GM23338 (cell line): ENCODE measurements at regions not wholly inside any gene's neighbourhood (a gene's known extent, or its start where the extent isn't known, plus 50 kb on each side); places are given as distances from the start of the nearest gene placed in this dataset.

Experiments used
- ATAC-seq: fragments of 200-7000 bp; cut with Tn5 transposase; 3 replicates; pipeline ENCODE4 v1.9.1; 2020
- DNase-seq: peaks from one replicate; pipeline ENCODE4 v3.0.0-alpha.2; 2015; ENCODE audit warnings: low spot score
- H2AFZ ChIP-seq: fragments of 200-600 bp; sonication (generic); 2 replicates; pipeline ENCODE4 v1.8.0; 2016; ENCODE audit warnings: antibody characterized with exemption, mild to moderate bottlenecking, moderate library complexity
- H3F3A ChIP-seq: fragments of 200-600 bp; sonication (generic); replicated peaks from 2 replicates; pipeline ENCODE4 v1.8.0; 2017; ENCODE audit warnings: antibody characterized with exemption, mixed run types, low read depth
- H3K27ac ChIP-seq: fragments of 200-600 bp; sonication (generic); 2 replicates; pipeline ENCODE4 v1.6.1; 2016; ENCODE audit warnings: low read depth
- H3K27me3 ChIP-seq: fragments of 200-600 bp; sonication (generic); 2 replicates; pipeline ENCODE4 v1.8.0; 2016; ENCODE audit warnings: mild to moderate bottlenecking, mixed run types, moderate library complexity; ENCODE audit not compliant: insufficient read depth
- H3K36me3 ChIP-seq: fragments of 200-600 bp; sonication (generic); 2 replicates; pipeline ENCODE4 v1.8.0; 2016; ENCODE audit warnings: mild to moderate bottlenecking; ENCODE audit not compliant: insufficient read depth
- H3K4me1 ChIP-seq: fragments of 200-600 bp; sonication (generic); 2 replicates; pipeline ENCODE4 v1.8.0; 2016; ENCODE audit warnings: mild to moderate bottlenecking, moderate library complexity; ENCODE audit not compliant: insufficient read depth
- H3K4me2 ChIP-seq: fragments of 200-600 bp; sonication (generic); 2 replicates; pipeline ENCODE4 v1.7.1; 2017; ENCODE audit warnings: mixed run types
- H3K4me3 ChIP-seq: fragments of 200-600 bp; sonication (generic); 2 replicates; pipeline ENCODE4 v1.6.1; 2016; ENCODE audit warnings: mixed run types
- H3K79me2 ChIP-seq: fragments of 200-600 bp; sonication (generic); replicated peaks from 2 replicates; pipeline ENCODE4 v1.8.0; 2017; ENCODE audit warnings: mild to moderate bottlenecking; ENCODE audit not compliant: insufficient read depth
- H3K9me2 ChIP-seq: fragments of 200-600 bp; sonication (generic); 2 replicates; pipeline ENCODE4 v1.8.0; 2017; ENCODE audit not compliant: insufficient read depth
- H4K20me1 ChIP-seq: fragments of 200-600 bp; sonication (generic); replicated peaks from 2 replicates; pipeline ENCODE4 v1.8.0; 2017; ENCODE audit warnings: mild to moderate bottlenecking; ENCODE audit not compliant: insufficient read depth
- H3K27ac Mint-ChIP-seq: 2 replicates; pipeline ENCODE4 v1.8.0; 2020; ENCODE audit warnings: inconsistent platforms, mild to moderate bottlenecking, moderate library complexity, mixed read lengths
- H3K27me3 Mint-ChIP-seq: 3 replicates; pipeline ENCODE4 v1.8.0; 2022; ENCODE audit warnings: low read depth, mild to moderate bottlenecking, moderate library complexity, mixed read lengths, inconsistent platforms; ENCODE audit not compliant: insufficient read depth, poor library complexity
- H3K36me3 Mint-ChIP-seq: 3 replicates; pipeline ENCODE4 v1.8.0; 2021; ENCODE audit warnings: low read depth, mild to moderate bottlenecking, inconsistent platforms, moderate library complexity, mixed read lengths
- H3K4me1 Mint-ChIP-seq: 3 replicates; pipeline ENCODE4 v1.8.0; 2020; ENCODE audit warnings: mild to moderate bottlenecking, inconsistent platforms, mixed read lengths
- H3K4me3 Mint-ChIP-seq: 3 replicates; pipeline ENCODE4 v1.8.0; 2021; ENCODE audit warnings: moderate library complexity, mild to moderate bottlenecking, inconsistent platforms, mixed read lengths
- H3K9me3 Mint-ChIP-seq: 3 replicates; pipeline ENCODE4 v1.8.0; 2020; ENCODE audit warnings: moderate library complexity, mild to moderate bottlenecking, inconsistent platforms, mixed read lengths
- CREB1 ChIP-seq: fragments of 250-450 bp; sonication (Bioruptor Pico); IDR thresholded peaks from 2 replicates; pipeline ENCODE4 v1.5.0; 2020; ENCODE audit warnings: low read depth, mild to moderate bottlenecking, moderate library complexity
- EZH2 ChIP-seq: fragments of 200-600 bp; sonication (generic); IDR thresholded peaks from one replicate; pipeline ENCODE4 v1.8.0; 2017; ENCODE audit warnings: antibody characterized with exemption, mild to moderate bottlenecking, low read depth; ENCODE audit not compliant: unreplicated experiment
- EZH2phosphoT487 ChIP-seq: fragments of 200-600 bp; sonication (generic); IDR thresholded peaks from one replicate; pipeline ENCODE4 v1.8.1; 2018; ENCODE audit warnings: antibody characterized with exemption; ENCODE audit not compliant: unreplicated experiment
- JUNB ChIP-seq: IDR thresholded peaks from one replicate; pipeline ENCODE4 v1.6.1; 2016; ENCODE audit warnings: antibody characterized with exemption; ENCODE audit not compliant: unreplicated experiment
- NANOG ChIP-seq: IDR thresholded peaks from 2 replicates; pipeline ENCODE4 v1.6.1; 2016; ENCODE audit warnings: antibody characterized with exemption, borderline replicate concordance
- POLR2AphosphoS5 ChIP-seq: IDR thresholded peaks from 2 replicates; pipeline ENCODE4 v1.6.1; 2016; ENCODE audit warnings: antibody characterized with exemption, low read depth
- STAT1 ChIP-seq: IDR thresholded peaks from one replicate; pipeline ENCODE4 v1.6.1; 2016; ENCODE audit warnings: antibody characterized with exemption; ENCODE audit not compliant: unreplicated experiment
- ZNF114 ChIP-seq: fragments of 250-450 bp; sonication (Bioruptor Pico); IDR thresholded peaks from 2 replicates; pipeline ENCODE4 v1.5.0; 2020; ENCODE audit warnings: mild to moderate bottlenecking, moderate library complexity
- ZNF331 ChIP-seq: fragments of 250-450 bp; sonication (Bioruptor Pico); IDR thresholded peaks from 2 replicates; pipeline ENCODE4 v1.5.0; 2020; ENCODE audit warnings: low read depth, mild to moderate bottlenecking, moderate library complexity
- TF ChIP-seq, protein P1 (sequence below), 2 experiments: fragments of 200-600 bp in 1 of 2; sonication (generic) in 1 of 2; conservative IDR thresholded peaks; 2 replicates each; pipeline versions ENCODE4 v1.5.1 to v1.6.1; 2016 to 2017; ENCODE audit warnings: antibody characterized with exemption in 2 of 2, low read depth in 2 of 2, mild to moderate bottlenecking in 2 of 2, moderate library complexity in 1 of 2
- TF ChIP-seq, protein P2 (sequence below): fragments of 250-450 bp; sonication (Bioruptor Pico); IDR thresholded peaks from 2 replicates; pipeline ENCODE4 v1.5.0; 2020; ENCODE audit warnings: mild to moderate bottlenecking, moderate library complexity
- TF ChIP-seq, protein P3 (sequence below): IDR thresholded peaks from 2 replicates; pipeline ENCODE4 v1.6.1; 2016; ENCODE audit warnings: antibody characterized with exemption
- TF ChIP-seq, protein P4 (sequence below): IDR thresholded peaks from one replicate; pipeline ENCODE4 v1.6.1; 2018; ENCODE audit warnings: antibody characterized with exemption; ENCODE audit not compliant: unreplicated experiment

DNA sequence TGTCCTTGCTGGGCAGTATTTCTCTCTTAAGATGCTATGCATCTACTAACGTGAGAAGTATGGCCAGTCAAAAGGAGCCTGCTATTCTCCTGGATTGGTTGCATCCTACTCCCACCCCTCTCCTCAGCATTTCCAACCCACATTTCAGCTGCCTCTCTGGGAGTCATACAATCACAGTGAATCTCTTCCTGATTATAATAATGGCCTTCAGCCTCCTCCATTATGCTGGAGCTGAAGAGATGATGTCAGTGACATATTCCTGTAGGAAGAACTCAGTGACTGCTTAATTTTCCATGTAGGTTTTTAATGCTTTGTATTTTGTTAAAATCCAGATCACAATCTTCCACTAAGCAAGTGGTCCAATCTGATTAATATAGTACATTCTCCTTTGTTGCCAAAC is 82.7 kb upstream of the SUCLG2 start:
- Histone ChIP-seq H3K4me2 (no peak overlapping the region), H3K36me3 (no peaks in the 10 kb centered on the region), H3K27me3 (no peaks in the 10 kb centered on the region), H3K9me2 (no peaks in the 10 kb centered on the region), H3K4me3 (no peak overlapping the region), H3K4me1 (no peaks in the 10 kb centered on the region), H3F3A (no peaks in the 10 kb centered on the region), H4K20me1 (no peaks in the 10 kb centered on the region), H2AFZ (no peak overlapping the region), H3K79me2 (no peaks in the 10 kb centered on the region), H3K27ac (no peak overlapping the region)
- peaks cover 2% of the 10 kb centered on the region; the same call in 1 of the 3 replicates for H3K9me3 Mint-ChIP-seq
- DNase-seq (no peak), ATAC-seq (no peak)
- no peaks in the 10 kb centered on the region for H3K36me3 Mint-ChIP-seq
- peaks cover 2% of the 10 kb centered on the region for H3K27me3 Mint-ChIP-seq
- H3K4me3 Mint-ChIP-seq = no peak overlapping the region
- no peak for TF ChIP-seq ZNF114 (CRISPR knock-in tag)
- no peak for TF ChIP-seq EZH2phosphoT487
- TF ChIP-seq, protein P1, sequence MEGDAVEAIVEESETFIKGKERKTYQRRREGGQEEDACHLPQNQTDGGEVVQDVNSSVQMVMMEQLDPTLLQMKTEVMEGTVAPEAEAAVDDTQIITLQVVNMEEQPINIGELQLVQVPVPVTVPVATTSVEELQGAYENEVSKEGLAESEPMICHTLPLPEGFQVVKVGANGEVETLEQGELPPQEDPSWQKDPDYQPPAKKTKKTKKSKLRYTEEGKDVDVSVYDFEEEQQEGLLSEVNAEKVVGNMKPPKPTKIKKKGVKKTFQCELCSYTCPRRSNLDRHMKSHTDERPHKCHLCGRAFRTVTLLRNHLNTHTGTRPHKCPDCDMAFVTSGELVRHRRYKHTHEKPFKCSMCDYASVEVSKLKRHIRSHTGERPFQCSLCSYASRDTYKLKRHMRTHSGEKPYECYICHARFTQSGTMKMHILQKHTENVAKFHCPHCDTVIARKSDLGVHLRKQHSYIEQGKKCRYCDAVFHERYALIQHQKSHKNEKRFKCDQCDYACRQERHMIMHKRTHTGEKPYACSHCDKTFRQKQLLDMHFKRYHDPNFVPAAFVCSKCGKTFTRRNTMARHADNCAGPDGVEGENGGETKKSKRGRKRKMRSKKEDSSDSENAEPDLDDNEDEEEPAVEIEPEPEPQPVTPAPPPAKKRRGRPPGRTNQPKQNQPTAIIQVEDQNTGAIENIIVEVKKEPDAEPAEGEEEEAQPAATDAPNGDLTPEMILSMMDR (conservative IDR thresholded peaks at IDR 0.05; ENCODE audit: low read depth in 2 of 2) = no peak
- TF ChIP-seq, protein P2, sequence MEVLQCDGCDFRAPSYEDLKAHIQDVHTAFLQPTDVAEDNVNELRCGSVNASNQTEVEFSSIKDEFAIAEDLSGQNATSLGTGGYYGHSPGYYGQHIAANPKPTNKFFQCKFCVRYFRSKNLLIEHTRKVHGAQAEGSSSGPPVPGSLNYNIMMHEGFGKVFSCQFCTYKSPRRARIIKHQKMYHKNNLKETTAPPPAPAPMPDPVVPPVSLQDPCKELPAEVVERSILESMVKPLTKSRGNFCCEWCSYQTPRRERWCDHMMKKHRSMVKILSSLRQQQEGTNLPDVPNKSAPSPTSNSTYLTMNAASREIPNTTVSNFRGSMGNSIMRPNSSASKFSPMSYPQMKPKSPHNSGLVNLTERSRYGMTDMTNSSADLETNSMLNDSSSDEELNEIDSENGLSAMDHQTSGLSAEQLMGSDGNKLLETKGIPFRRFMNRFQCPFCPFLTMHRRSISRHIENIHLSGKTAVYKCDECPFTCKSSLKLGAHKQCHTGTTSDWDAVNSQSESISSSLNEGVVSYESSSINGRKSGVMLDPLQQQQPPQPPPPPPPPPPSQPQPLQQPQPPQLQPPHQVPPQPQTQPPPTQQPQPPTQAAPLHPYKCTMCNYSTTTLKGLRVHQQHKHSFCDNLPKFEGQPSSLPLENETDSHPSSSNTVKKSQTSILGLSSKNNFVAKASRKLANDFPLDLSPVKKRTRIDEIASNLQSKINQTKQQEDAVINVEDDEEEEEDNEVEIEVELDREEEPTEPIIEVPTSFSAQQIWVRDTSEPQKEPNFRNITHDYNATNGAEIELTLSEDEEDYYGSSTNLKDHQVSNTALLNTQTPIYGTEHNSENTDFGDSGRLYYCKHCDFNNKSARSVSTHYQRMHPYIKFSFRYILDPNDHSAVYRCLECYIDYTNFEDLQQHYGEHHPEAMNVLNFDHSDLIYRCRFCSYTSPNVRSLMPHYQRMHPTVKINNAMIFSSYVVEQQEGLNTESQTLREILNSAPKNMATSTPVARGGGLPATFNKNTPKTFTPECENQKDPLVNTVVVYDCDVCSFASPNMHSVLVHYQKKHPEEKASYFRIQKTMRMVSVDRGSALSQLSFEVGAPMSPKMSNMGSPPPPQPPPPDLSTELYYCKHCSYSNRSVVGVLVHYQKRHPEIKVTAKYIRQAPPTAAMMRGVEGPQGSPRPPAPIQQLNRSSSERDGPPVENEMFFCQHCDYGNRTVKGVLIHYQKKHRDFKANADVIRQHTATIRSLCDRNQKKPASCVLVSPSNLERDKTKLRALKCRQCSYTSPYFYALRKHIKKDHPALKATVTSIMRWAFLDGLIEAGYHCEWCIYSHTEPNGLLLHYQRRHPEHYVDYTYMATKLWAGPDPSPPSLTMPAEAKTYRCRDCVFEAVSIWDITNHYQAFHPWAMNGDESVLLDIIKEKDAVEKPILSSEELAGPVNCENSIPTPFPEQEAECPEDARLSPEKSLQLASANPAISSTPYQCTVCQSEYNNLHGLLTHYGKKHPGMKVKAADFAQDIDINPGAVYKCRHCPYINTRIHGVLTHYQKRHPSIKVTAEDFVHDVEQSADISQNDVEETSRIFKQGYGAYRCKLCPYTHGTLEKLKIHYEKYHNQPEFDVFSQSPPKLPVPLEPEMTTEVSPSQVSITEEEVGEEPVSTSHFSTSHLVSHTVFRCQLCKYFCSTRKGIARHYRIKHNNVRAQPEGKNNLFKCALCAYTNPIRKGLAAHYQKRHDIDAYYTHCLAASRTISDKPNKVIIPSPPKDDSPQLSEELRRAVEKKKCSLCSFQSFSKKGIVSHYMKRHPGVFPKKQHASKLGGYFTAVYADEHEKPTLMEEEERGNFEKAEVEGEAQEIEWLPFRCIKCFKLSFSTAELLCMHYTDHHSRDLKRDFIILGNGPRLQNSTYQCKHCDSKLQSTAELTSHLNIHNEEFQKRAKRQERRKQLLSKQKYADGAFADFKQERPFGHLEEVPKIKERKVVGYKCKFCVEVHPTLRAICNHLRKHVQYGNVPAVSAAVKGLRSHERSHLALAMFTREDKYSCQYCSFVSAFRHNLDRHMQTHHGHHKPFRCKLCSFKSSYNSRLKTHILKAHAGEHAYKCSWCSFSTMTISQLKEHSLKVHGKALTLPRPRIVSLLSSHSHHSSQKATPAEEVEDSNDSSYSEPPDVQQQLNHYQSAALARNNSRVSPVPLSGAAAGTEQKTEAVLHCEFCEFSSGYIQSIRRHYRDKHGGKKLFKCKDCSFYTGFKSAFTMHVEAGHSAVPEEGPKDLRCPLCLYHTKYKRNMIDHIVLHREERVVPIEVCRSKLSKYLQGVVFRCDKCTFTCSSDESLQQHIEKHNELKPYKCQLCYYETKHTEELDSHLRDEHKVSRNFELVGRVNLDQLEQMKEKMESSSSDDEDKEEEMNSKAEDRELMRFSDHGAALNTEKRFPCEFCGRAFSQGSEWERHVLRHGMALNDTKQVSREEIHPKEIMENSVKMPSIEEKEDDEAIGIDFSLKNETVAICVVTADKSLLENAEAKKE (CRISPR knock-in tag) = no peak
- no peak for TF ChIP-seq POLR2AphosphoS5
- no peak for TF ChIP-seq NANOG
- TF ChIP-seq JUNB = no peak
- no peak for TF ChIP-seq EZH2
- no peak for TF ChIP-seq STAT1
- no peak for TF ChIP-seq CREB1 (CRISPR knock-in tag)
- TF ChIP-seq, protein P3, sequence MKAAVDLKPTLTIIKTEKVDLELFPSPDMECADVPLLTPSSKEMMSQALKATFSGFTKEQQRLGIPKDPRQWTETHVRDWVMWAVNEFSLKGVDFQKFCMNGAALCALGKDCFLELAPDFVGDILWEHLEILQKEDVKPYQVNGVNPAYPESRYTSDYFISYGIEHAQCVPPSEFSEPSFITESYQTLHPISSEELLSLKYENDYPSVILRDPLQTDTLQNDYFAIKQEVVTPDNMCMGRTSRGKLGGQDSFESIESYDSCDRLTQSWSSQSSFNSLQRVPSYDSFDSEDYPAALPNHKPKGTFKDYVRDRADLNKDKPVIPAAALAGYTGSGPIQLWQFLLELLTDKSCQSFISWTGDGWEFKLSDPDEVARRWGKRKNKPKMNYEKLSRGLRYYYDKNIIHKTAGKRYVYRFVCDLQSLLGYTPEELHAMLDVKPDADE = no peak
- TF ChIP-seq, protein P4, sequence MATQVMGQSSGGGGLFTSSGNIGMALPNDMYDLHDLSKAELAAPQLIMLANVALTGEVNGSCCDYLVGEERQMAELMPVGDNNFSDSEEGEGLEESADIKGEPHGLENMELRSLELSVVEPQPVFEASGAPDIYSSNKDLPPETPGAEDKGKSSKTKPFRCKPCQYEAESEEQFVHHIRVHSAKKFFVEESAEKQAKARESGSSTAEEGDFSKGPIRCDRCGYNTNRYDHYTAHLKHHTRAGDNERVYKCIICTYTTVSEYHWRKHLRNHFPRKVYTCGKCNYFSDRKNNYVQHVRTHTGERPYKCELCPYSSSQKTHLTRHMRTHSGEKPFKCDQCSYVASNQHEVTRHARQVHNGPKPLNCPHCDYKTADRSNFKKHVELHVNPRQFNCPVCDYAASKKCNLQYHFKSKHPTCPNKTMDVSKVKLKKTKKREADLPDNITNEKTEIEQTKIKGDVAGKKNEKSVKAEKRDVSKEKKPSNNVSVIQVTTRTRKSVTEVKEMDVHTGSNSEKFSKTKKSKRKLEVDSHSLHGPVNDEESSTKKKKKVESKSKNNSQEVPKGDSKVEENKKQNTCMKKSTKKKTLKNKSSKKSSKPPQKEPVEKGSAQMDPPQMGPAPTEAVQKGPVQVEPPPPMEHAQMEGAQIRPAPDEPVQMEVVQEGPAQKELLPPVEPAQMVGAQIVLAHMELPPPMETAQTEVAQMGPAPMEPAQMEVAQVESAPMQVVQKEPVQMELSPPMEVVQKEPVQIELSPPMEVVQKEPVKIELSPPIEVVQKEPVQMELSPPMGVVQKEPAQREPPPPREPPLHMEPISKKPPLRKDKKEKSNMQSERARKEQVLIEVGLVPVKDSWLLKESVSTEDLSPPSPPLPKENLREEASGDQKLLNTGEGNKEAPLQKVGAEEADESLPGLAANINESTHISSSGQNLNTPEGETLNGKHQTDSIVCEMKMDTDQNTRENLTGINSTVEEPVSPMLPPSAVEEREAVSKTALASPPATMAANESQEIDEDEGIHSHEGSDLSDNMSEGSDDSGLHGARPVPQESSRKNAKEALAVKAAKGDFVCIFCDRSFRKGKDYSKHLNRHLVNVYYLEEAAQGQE = no peak
- TF ChIP-seq ZNF331 (CRISPR knock-in tag) = no peak
- no peaks in the 10 kb centered on the region for H3K4me1 Mint-ChIP-seq
- H3K27ac Mint-ChIP-seq = no peak overlapping the region
